ENCODE measurements at regions not wholly inside any gene's neighbourhood (a gene's known extent, or its start where the extent isn't known, plus 50 kb on each side); places are given as distances from the start of the nearest gene placed in this dataset.

GRCh38 chr17:72487731-72488494 lies 367.1 kb downstream of the SOX9 start:
- TF ChIP-seq EZH2 (IDR thresholded peaks at IDR 0.05; ENCODE audit: low read length, unreplicated experiment) = no peak
- TF ChIP-seq CTCF (conservative IDR thresholded peaks at IDR 0.05; ENCODE audit: low read depth, low read length) = no peak

All from PC-3 (cell line).